Left forelimb (tissue), 1 donor: ENCODE measurements at regions not wholly inside any gene's neighbourhood (a gene's known extent, or its start where the extent isn't known, plus 50 kb on each side); places are given as distances from the start of the nearest gene placed in this dataset.

Experiments
- DNase-seq: peaks from one replicate; pipeline ENCODE4 v3.0.0-alpha.2; 2018; ENCODE audit warnings: low spot score

GRCh38 chr10:4688601-4689000 lies 137.4 kb upstream of the AKR1E2 start:
- no peak for DNase-seq

- no peak for DNase-seq
These were observed 137.8 kb upstream of the AKR1E2 start for GRCh38 chr10:4688168-4688567.

GRCh38 chr10:4687397-4687796 lies 138.6 kb upstream of the AKR1E2 start:
- no peak for DNase-seq

GRCh38 chr10:4686644-4686996 lies 139.4 kb upstream of the AKR1E2 start:
- DNase-seq, result no peak

- DNase-seq, result no peak
These were observed 139.9 kb upstream of the AKR1E2 start for GRCh38 chr10:4685904-4686643.

- DNase-seq, result no peak
These were observed 140.5 kb upstream of the AKR1E2 start for GRCh38 chr10:4685491-4685890.

GRCh38 chr10:4684434-4684833 lies 141.6 kb upstream of the AKR1E2 start:
- DNase-seq, result no peak

GRCh38 chr10:4683838-4684237 lies 142.2 kb upstream of the AKR1E2 start:
- no peak for DNase-seq

- no peak for DNase-seq
These were observed 142.9 kb upstream of the AKR1E2 start for GRCh38 chr10:4683137-4683536.

GRCh38 chr10:4678951-4679671 lies 146.9 kb upstream of the AKR1E2 start:
- DNase-seq, result no peak

GRCh38 chr10:4678023-4678950 lies 147.7 kb upstream of the AKR1E2 start:
- DNase-seq, result no peak

GRCh38 chr10:4677296-4678021 lies 148.5 kb upstream of the AKR1E2 start:
- DNase-seq, result no peak

- DNase-seq, result no peak
These were observed 149.4 kb upstream of the AKR1E2 start for GRCh38 chr10:4676566-4676965.

- DNase-seq, result no peak
These were observed 150.2 kb upstream of the AKR1E2 start for GRCh38 chr10:4675808-4676207.

- DNase-seq, result no peak
These were observed 152.5 kb upstream of the AKR1E2 start for GRCh38 chr10:4673279-4674040.

GRCh38 chr10:4672201-4672600 lies 153.8 kb upstream of the AKR1E2 start:
- DNase-seq, result no peak

- DNase-seq, result no peak
These were observed 154.4 kb upstream of the AKR1E2 start for GRCh38 chr10:4671451-4672145.

GRCh38 chr10:4670737-4671136 lies 155.3 kb upstream of the AKR1E2 start:
- no peak for DNase-seq

- DNase-seq, result no peak
These were observed 156.4 kb upstream of the AKR1E2 start for GRCh38 chr10:4669585-4669984.

- DNase-seq, result no peak
These were observed 162.6 kb upstream of the AKR1E2 start for GRCh38 chr10:4663162-4663992.
